ENCODE measurements at regions not wholly inside any gene's neighbourhood (a gene's known extent, or its start where the extent isn't known, plus 50 kb on each side); places are given as distances from the start of the nearest gene placed in this dataset.

DNA sequence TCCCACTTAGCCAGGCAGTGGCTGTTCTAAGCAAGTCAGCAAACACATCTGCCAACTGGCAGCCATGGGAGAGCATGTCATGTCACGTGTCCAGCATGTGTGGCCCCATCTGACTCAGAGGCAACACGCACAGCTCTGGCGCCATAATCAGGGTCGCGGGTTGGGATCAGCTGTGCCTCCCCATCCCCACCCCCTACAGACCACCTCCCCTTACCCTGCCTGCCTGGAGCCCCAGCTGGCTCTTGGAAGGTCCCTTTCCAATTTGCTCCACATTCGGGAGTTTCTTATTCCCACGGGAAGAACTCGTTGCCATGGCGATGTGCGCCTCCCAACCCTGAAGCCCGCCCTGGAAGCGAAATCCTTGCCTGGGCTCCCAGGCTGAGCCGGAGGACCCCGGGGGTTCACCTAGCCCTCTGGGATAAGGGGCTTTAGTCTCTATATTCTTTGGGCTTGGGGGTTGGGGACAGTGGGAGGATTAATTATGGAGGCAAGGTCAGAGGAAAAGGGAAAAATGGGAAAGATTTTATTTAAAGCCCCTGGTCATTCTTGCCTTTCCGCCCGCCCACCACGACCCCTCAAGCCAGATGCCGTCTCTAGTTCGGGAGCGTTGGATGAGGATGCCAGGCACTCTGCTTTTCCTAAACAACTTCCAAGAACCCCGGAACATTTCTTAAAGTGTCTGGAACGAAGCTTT is 283.7 kb downstream of the ZEB1 start:
- Histone ChIP-seq H3K36me3 (no peaks in the 10 kb centered on the region), H3K9me3 (no peaks in the 10 kb centered on the region), H3K4me3 (peak overlapping the region; percentile 58 to 60), H3K27ac (peak overlapping the region; percentile 79 to 84), H3K27me3 (replicated peaks; ENCODE audit: insufficient read depth) (no peaks in the 10 kb centered on the region), H3K4me1 (replicated peaks) (no peaks in the 10 kb centered on the region)
- intact Hi-C loops (cut with DNase I): loop anchor here (2.0 to 10.0 kb wide), 4 partner anchors 158 to 818 kb away; partner anchors contain the start of gene ZNF438
- TF ChIP-seq POLR2A (IDR thresholded peaks at IDR 0.05) (no peak), POLR2AphosphoS5 (IDR thresholded peaks at IDR 0.05) (peak; percentile 77)
- 6% methylated on average over 22 of the region's 22 CpGs for WGBS
- peak; percentile 77 for DNase-seq (ENCODE audit: low spot score)

DNA sequence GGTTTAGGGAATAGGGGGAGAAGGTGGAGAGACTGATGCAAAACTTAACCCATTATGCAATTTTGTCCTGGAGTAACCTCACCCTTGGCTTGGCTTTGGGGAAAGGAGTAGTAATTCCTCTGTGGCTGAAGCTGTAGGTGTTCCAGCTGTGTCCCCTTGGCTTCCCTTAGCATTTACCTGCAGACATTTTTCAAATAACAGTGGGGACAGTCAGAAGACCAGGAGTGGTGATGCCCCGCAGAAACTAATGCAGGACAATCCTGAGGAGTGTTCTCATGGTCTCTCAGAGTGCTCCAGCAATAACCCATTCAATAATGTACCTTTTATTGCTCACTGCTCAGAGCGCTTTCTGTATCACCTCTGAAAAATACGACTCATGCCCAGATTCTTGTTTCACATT is 282.1 kb downstream of the ZEB1 start:
- DNase-seq (ENCODE audit: low spot score): no peak
- Histone ChIP-seq H3K36me3 (no peaks in the 10 kb centered on the region), H3K4me3 (no peak overlapping the region), H3K9me3 (no peaks in the 10 kb centered on the region), H3K4me1 (replicated peaks) (no peaks in the 10 kb centered on the region), H3K27ac (no peak overlapping the region), H3K27me3 (replicated peaks; ENCODE audit: insufficient read depth) (no peaks in the 10 kb centered on the region)
- TF ChIP-seq POLR2A (IDR thresholded peaks at IDR 0.05): no peak
- TF ChIP-seq, protein P1, sequence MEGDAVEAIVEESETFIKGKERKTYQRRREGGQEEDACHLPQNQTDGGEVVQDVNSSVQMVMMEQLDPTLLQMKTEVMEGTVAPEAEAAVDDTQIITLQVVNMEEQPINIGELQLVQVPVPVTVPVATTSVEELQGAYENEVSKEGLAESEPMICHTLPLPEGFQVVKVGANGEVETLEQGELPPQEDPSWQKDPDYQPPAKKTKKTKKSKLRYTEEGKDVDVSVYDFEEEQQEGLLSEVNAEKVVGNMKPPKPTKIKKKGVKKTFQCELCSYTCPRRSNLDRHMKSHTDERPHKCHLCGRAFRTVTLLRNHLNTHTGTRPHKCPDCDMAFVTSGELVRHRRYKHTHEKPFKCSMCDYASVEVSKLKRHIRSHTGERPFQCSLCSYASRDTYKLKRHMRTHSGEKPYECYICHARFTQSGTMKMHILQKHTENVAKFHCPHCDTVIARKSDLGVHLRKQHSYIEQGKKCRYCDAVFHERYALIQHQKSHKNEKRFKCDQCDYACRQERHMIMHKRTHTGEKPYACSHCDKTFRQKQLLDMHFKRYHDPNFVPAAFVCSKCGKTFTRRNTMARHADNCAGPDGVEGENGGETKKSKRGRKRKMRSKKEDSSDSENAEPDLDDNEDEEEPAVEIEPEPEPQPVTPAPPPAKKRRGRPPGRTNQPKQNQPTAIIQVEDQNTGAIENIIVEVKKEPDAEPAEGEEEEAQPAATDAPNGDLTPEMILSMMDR (IDR thresholded peaks at IDR 0.05): no peak
- no peak for TF ChIP-seq POLR2AphosphoS5 (IDR thresholded peaks at IDR 0.05)
- WGBS: 89% methylated on average over 3 of the region's 3 CpGs
- intact Hi-C loops (cut with DNase I): loop anchor here (5.0 to 10.0 kb wide), 3 partner anchors 279 to 816 kb away; partner anchors contain the start of gene ZNF438

DNA sequence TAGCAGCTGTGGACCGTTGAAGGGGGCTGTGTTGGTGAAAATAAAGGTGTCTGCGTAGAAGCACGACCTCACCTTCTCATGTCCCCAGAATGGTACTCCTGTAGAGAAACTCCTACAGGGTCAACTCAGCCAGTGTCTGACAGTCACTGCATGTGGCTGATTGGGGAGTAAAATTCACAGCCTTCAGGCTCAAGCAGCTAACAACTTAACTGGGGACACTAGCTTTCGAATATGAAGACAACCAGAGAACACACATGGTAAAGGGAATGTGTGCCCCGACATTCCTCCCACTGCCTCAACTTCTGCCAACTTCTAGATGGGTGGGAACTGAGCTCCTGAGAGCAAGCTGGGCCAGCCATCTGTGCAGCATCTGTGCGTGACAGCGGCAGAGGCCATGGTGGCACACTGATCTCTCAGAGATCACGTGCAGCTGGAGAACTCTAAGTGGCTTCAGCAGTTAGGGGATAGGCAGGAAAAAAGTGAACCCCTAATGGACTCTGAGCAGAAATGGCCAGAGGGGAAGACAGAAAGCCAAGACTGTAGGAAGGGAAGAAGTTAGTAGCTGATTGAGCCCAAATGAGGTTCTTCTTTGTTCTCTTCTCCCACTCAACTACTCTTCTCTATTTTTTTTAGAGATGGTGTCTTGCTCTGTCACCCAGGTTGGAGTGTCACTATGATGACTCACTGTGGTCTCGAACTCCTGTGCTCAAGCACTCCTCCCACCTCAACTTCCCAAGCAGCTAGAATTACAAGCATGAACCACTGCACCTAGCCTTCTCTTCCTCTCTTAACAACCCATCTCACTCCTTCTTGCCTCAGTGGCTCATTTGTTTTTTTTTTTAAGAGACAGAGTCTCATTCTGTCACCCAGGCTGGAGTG is 280.8 kb downstream of the ZEB1 start:
- intact Hi-C loops (cut with DNase I): loop anchor here (5.0 to 10.0 kb wide), 3 partner anchors 278 to 815 kb away; partner anchors contain the start of gene ZNF438
- H3K9me3 ChIP-seq: no peaks in the 10 kb centered on the region
- no peak overlapping the region for H3K4me3 ChIP-seq
- no peaks in the 10 kb centered on the region for H3K36me3 ChIP-seq
- H3K27me3 ChIP-seq (replicated peaks; ENCODE audit: insufficient read depth): no peaks in the 10 kb centered on the region
- TF ChIP-seq, protein P1 (IDR thresholded peaks at IDR 0.05): no peak
- TF ChIP-seq POLR2A (IDR thresholded peaks at IDR 0.05) (no peak), POLR2AphosphoS5 (IDR thresholded peaks at IDR 0.05) (no peak)
- H3K27ac ChIP-seq: no peak overlapping the region
- WGBS: 90% methylated on average over 9 of the region's 9 CpGs
- DNase-seq (ENCODE audit: low spot score): no peak
- no peaks in the 10 kb centered on the region for H3K4me1 ChIP-seq (replicated peaks)

DNA sequence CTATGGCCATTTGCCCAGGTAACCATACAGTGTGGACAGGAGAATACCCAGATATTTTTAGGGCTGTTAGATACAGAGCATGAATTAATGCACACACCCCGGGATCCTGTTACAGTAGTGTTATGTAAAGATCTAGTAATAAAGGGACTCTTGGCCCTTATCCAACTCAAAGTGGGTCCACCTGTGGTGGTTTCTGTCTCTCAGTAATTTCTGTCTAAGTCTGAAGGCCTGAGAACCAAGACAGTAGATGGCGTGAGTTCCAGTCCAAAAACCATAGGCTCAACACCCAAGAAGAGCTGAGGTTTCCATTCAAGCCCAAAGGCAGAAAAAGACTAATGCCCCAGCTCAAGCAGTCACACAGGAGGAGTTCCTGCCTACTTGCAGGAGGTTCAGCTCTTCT is 277.7 kb downstream of the ZEB1 start:
- TF ChIP-seq POLR2A (IDR thresholded peaks at IDR 0.05) (no peak), POLR2AphosphoS5 (IDR thresholded peaks at IDR 0.05) (no peak)
- TF ChIP-seq, protein P1 (IDR thresholded peaks at IDR 0.05): no peak
- no peak for DNase-seq (ENCODE audit: low spot score)
- Histone ChIP-seq H3K4me1 (replicated peaks) (no peaks in the 10 kb centered on the region), H3K27ac (no peak overlapping the region), H3K27me3 (replicated peaks; ENCODE audit: insufficient read depth) (no peaks in the 10 kb centered on the region), H3K36me3 (no peaks in the 10 kb centered on the region), H3K9me3 (no peaks in the 10 kb centered on the region), H3K4me3 (no peak overlapping the region)
- WGBS: 83% methylated on average over 2 of the region's 2 CpGs
- intact Hi-C loops (cut with DNase I): no loop called here

DNA sequence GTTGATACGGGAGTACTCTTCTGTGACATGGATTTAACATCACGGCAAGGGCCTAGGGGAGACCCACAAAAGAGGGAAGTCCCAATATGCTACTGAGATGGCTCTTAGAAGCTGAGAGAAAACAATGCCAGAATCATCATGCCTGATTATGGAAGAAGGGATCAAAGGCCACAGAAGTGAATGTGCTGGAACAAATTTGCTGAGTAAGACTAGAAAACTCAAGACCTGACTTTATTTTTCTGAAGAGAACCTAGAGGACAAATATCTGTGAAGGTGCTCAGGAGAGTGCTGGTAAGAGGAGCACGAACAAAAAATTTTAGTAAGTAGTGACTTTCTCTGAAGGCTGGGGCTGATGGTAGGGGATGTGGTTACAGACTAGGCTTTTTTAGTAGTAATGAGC is 277.0 kb downstream of the ZEB1 start:
- intact Hi-C loops (cut with DNase I): no loop called here
- TF ChIP-seq POLR2A (IDR thresholded peaks at IDR 0.05): no peak
- no peak for TF ChIP-seq POLR2AphosphoS5 (IDR thresholded peaks at IDR 0.05)
- TF ChIP-seq, protein P1 (IDR thresholded peaks at IDR 0.05): no peak
- DNase-seq (ENCODE audit: low spot score): no peak
- 74% methylated on average over 3 of the region's 3 CpGs for WGBS
- Histone ChIP-seq H3K27me3 (replicated peaks; ENCODE audit: insufficient read depth) (no peaks in the 10 kb centered on the region), H3K4me1 (replicated peaks) (no peaks in the 10 kb centered on the region), H3K9me3 (no peaks in the 10 kb centered on the region), H3K36me3 (no peaks in the 10 kb centered on the region), H3K4me3 (no peak overlapping the region), H3K27ac (no peak overlapping the region)
